IPS-NIHi11 (cell line): ENCODE measurements at regions not wholly inside any gene's neighbourhood (a gene's known extent, or its start where the extent isn't known, plus 50 kb on each side); places are given as distances from the start of the nearest gene placed in this dataset.
"Not testable (repeated sequence)": the region's sequence is repeated elsewhere in the genome, so short reads cannot be mapped to it uniquely, and the experiment has no call there.

Source experiments
- DNase-seq: peaks from one replicate; pipeline ENCODE4 v3.0.0; 2012; ENCODE audit warnings: mixed read lengths, low spot score

DNA sequence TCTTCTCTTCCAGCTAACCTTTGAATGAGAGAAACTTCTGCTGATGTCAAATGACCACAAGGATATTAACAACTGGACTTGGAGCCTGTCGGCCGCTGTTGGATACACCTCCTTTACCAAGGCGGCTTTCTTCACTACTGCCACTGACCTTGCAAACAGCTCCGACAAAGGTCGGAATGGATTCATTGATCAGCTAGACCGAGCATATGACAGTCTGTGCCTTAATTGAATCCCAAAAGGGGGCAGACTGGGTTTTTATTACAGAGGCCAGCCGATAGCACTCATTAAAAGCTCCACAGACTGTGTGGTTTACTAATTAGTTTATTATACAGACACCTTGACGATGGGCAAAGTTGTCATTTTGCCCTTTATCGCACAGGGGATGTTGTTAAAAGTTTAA, 394.5 kb downstream of the RERGL start:
- no peak for DNase-seq

DNA sequence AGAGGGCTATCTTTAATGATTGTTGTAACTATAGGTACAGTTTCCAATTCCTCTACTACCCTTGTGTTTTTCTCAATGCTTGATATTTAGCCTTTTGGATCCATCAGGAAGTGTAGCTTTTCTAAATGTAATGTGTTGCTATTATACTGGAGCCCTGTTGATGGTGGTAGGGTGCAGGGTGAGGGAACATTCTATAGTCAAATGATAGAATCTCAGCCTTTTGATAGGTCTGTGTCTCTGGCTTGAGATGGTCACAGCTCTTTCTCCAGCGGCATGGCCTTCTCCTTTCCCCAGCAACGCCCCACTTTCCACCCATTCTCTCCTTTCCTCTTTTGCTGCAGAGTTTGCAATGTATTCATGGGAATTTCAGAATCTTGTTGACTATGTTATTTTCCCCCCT, 398.6 kb downstream of the RERGL start:
- DNase-seq = no peak

DNA sequence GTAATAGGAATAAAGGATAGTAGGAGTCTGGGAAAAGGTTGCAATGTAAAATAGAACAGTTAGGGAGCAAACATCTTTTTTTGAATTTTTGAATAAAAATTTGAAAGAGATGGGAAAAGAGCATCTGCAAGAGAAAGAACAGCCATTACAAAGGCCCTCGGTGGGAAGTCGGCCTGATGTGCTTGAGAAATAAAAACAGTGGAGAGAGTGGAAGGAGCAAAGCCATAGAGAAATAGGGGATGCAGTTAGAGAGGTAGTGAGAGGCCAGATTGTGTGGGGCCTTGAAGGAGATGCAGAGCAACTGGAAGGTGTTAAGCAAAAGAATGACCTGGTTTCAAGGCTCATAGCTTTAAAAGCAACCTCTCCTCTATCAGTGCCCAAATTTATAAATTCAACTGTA, 409.8 kb downstream of the RERGL start:
- DNase-seq = peak; percentile 31

DNA sequence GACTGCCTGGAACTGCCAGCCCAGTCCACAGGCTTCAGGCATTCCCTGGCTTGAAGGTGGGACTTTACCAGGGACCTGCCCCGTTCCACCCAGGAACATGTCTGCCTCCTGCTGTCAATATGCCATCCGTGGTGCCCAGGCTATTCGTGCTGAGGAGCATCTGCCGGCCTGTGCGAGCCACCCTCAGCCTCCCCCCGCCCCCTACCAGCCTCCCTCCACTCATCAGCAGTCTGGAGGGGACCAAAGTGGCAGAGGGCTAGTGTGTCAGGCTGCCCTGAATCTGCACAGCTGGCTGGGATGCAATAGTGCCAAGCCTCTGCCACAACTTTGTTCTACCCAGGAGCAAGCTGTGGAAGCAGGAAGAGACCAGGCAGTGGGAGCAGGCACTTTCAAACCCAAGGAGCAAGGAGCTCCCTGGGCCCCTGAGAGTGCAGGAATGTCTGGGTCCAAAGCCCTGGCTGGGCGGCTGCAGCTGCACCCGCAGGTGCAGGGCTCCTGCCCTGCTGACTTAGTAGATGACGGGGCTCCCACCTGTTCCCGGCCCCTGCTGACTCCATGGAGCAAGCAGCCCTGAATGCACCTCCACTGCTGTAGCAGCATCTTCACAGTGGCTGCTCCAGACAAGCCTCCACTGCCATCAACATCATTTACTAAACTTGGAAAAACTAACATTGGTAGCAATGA, 423.2 kb downstream of the RERGL start:
- no peak for DNase-seq

DNA sequence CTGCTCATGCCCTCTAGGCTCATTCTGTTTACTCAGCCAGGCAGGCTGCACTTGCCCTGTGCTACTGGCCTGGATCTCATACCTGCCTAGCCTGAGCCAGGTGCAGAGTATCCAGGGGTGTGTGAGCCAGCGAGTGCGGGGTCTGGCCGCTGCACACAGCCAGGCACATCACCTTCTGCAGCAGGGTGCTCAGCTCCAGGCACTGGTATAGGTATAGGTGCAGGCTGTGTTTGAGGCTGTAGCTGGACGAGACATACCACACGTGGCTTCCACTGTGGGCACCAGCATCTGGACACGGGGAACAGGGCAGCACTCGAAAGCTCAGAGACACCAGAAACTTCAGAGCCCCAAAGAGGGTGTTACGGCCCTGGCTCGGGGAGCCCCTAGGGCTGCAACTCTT, 424.2 kb downstream of the RERGL start:
- no peak for DNase-seq

DNA sequence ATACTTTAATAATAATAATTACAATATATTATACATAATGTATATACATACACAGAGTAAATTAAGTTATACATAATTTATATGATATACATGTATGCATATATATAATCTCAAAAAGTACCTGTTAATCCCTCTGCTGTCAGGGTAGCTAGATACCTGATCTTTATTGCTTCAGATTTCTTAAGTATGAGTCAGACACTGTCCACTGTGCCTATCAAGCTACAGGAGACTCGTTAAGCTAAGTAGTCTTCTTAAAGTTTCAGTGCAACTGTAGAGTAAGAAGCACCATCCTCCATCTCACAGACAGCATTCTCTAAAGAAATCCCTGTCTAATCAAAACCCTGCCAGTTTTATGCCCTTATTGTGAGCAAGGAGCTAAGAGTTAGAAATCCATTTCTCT, 428.7 kb downstream of the RERGL start:
- DNase-seq = peak; percentile 15

DNA sequence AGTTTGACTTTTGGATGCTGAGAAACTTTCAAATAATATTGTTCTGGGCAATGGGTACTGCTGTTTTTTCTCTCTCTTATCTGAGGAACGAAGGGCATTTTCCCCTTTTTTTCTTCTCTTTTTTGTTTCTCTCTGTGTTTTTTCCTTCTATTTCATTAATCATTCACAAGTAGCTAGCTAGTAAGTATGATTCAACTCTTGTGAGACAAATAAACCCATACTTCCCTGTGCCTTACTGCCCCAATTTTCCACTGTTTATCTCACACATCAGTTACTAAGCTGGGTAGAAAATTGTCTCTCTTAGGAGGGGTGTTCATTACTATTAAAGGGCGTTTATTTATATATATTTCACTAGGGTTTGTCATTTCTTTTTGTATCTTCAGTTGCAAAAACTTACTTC, 437.6 kb downstream of the RERGL start:
- DNase-seq = no peak

DNA sequence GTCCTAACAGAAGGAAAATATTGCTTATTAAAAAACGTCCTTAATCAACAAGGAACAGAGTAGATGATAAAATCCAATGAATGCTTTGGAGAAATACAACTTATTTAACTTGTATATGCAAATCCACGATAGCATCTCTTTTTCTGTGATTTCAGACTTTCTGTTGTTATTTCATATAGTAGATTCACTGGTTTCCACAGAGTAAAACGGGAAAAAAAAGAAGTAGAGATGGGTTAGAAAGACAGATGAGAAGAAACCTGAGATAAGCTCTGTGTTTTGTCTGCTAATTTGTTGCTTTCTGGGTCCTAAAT, 447.7 kb downstream of the RERGL start:
- no peak for DNase-seq

DNA sequence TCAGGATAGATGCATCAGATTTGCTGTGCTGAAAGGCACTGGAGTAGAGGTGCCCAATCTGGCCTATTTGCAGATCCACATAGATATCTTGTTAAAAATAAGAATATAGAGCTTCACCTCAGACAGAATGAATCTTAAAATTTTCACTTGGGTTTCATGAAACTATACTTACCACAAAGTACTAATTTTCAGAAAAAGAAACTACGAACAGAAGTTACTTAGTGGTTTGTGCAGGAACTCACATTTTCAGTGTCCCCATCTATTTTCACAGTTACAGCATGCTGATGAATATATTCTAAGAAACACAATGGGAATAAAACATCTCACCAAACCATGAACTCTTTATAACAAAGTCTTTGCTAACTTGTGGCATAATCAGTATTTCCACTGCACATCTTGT, 449.4 kb downstream of the RERGL start:
- DNase-seq = no peak

DNA sequence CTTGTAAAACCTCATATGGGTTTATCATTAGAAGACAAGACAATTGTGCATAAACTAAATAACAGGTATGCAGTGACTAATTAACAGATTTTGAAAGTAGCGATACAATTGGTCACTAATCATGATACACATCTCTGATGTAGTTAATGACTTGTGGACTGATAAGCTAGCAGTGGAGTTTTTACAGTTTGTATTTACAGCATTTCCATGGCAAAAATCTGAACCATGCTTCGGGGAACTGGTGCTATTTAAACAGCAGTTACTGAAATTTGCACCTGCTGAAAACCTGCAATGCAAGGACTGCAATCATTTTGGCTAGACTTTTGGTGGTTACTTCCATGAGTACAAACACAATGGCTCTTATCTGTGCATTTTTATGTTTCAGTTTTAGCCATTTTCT, 471.2 kb downstream of the RERGL start:
- no peak for DNase-seq

DNA sequence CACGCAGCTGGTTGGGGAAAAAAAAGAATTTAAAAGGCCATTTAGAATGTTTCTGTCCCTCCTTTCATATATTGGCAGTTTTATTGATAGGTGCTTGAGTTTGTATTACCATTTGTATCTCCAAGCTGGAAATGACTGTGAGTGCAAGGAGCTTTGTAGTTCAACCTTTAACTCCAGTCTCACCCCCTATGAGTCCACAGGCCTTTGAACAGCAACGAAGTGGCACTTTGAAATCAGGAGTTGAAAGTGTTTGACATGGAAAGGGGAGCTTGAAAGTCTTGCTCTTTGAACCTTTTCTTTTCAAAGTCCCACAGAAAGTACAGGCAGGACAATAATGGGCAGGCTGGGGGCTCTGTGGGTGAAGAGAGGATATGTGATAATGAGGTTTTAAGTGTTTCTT, 480.3 kb downstream of the RERGL start:
- no peak for DNase-seq

DNA sequence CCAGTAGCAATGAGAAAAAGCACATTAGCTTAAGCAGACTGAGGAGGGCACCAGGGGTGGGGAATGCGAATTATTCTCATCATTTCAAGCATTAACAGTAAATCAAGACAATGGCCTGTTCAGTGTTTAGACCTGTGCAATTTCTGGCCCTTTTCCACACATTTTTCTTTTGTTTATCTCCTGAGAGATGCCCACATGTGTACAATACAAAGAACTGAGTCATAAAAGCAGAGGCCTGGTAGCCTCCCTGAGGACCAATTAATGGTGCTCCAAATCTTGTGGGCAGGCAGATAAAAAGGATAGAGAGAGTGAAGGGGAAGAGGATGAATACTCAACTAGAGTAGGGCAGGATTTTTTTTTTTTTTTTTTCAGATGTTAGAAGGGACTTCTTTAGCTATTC, 480.8 kb downstream of the RERGL start:
- no peak for DNase-seq

DNA sequence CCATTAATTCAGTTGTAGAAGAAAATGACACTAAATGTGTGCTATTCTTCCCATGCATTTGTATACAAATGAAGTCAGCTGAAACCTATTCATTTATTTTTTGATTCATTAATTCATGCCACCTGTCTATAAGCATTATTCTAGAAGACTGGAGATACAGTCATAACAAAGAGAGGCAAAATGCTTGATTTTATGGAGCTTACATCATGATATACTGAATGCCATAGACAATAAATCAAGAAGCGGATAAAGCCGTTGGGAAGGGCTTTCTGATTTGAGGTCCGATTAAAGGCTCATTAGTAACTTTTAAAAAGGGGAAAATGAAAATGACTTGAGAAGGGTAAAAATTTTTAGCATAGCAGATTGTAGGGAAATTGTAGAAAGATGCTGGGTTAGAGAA, 494.9 kb downstream of the RERGL start:
- DNase-seq = no peak

DNA sequence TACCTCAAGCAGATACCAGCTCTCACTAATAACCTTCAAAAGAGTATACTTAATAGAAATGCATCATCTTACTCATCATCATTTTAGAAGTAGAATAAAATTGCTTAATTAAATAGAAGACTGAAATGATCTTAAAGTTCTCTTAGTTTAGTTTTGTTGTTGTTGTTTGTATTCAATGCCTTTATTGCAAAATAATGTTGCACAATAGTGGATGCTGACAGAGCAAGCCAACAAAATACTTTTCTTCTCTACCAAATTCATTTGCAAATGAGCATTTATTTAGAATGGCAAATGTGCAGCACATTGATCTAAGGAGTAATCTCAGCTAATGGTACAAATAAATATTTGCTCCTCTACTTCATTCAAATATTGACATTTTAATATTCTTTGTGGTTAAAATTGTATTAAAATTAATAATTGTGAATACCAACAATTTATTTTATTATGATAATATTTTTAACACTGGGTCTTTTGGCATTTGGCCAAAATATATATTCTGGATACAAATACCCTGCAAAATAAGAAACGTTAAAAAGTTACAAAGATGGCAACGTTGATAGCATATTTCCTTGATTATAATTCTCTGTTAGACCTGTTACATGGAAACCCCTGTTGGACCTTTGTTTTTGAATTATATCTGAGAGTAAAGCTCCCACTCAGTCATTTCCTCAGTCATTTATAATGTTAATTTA, 496.1 kb downstream of the RERGL start:
- DNase-seq = no peak

DNA sequence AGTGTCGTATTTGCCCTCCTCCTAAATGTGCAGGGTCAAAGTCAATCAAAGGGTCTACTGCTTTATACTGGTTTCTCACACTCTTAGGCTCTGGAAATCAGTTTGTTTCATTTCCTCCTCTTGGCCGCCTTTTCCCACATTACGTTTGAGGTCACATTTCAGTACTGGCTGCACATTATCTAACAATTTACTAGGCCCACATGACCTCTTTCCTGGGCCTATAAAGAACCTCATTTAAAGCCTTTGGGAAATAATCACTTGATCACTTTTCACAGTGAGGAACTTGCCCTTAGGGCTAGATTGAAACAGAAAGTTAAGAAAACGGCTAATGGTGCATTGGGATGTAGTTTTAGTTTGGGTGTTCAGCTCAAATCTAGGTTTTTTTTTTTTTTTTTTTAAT, 497.5 kb downstream of the RERGL start:
- no peak for DNase-seq

DNA sequence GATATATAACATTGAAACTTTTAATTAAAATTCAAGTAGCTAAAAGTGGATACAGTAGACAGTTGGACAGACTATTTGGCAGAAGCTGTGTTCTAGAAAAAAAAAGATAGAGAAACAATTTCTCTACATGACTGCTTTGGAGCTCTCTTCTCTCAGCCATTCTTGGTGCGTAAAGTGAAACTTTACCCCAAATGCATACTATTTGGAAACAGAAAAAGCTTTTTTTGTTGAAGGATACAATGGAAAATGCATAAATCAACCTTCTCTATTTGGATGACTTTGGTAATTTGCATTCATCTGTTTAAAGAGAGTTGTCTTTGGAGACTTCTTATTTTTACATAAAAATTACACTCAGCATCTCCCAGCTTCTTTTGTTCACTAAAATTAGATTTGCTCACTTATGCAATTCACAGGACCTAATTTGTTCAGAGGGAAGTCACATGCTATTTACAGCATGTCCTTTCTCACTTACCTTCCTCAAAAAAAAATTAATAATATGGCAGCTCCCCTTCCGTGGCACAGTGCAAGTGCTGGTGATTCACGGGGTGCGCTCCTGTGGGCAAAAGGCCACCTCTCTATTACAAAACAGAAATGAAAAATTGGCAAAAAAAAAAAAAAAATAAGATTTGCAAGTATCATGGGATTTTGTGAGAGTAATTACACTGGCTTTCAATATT, 498.9 kb downstream of the RERGL start:
- DNase-seq = no peak

DNA sequence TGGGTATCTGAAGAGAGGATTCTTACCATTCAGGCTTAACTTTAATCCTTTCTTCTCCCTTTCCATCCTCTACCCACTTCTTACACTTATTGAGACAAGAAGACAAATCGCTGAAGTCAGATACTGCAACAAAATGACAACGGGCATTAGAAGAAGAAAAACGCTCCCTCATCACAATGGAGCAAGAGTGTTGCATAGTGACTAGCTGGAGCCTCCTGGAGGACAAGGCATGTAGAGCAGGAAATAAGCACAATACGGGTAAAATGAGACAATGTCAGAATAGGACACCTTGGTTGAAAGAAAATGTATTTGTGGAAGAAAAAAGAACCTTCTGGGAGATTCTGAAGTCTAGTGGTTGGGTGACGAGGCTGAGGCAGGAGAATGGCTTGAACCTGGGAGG, 501.0 kb downstream of the RERGL start:
- DNase-seq = peak; percentile 19

DNA sequence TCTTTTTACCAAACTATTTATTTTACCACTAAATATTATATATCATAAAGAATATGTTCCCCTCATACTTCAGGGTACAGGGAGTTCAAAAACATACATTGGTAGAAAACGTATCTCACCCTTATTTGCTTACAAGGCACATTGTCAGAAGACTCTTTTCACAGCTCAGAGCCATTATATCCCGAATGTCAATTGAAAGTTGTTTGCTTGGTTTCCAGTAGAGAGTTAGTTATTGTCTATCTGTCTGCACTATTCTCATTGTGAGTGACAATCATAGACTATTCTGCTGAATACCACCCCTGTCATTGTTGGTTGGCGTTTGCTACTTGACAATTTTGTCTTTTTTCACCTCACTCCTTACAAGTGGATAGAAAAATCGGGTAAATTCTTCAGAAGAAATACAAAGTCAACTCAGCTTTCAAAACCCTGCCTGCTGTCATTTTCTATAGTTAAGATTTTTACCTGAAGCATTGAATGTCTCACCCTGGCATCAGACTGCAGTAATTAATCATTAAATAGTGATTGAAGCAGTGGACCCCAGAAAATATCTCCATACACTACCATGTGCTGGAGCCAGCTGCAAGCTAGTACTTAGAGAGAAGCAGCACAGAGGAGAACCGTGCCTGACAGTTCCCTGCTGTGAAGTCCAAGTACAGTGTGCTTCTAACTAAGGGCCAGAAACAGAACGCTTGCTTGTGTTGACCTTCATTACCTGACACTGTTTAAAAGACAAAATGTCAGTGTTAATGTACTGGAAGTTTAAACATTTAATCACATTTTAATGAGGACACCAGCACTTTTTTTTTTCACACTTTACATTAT, 510.6 kb downstream of the RERGL start:
- peak; percentile 12 for DNase-seq

DNA sequence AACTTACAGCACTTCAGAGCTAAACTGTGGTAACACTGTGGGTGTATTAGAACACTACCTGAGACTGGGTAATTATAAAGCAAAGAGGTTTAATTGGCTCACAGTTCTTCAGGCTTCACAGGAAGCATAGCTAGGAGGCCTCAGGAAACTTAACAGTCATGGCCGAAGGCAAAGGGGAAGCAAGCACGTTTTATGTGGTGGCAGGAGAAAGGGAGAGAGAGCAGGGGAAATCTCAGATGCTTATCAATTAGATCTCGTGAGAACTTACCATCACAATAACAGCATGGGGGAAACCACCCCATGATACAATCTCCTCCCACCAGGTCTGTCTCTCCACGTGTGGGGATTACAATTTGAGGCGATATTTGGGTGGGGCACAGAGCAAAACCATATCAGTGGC, 512.6 kb downstream of the RERGL start:
- DNase-seq = no peak

DNA sequence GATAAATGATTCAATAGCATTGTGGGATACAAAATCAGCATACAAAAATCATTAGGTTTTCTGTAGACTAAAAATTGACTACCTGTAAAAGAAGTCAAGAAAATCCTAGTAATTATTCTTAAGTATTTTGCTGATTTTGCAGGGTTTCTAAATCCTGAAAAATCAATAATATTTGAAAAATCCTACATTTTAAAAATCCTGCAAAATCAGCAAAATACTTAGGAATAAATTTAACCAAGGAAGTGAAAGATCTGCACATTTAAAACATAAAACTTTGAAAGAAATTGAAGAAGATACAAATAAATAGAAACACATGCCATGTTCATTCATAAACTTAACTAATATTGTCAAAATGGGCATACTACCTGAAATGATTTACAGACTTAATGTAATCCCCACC, 517.7 kb downstream of the RERGL start:
- DNase-seq = no peak

DNA sequence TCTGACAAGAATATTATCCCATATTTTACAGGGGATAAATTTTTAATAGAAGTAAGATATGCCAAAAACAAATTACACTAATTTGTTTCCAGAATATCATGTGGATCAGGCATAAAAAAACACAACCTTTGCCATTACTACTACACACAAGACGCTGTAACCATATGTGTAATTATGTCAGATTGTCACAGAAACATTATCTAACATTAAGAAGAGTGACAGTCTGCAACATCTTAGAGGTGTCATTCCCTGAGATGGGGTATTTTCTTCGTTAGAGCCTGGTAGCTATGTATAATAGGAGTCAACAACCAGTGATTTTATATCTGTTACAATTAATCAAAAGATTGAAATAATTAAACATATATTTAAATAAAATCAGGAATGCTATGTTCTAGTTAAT, 518.9 kb downstream of the RERGL start:
- DNase-seq = no peak

DNA sequence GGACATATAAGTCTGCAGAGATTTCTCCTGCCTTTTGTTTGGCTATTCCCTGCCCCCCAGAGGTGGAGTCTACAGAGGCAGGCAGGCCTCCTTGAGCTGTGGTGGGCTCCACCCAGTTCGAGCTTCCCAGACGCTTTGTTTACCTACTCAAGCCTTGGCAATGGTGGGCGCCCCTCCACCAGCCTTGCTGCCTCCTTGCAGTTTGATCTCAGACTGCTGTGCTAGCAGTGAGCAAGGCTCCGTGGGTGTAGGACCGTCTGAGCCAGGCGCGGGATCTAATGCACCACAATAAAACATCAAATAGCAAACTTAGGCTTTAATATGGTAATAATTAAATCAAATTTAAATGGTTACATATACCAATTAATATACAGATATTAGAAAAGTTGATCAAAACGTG, 525.4 kb downstream of the RERGL start:
- not testable (repeated sequence) for DNase-seq

DNA sequence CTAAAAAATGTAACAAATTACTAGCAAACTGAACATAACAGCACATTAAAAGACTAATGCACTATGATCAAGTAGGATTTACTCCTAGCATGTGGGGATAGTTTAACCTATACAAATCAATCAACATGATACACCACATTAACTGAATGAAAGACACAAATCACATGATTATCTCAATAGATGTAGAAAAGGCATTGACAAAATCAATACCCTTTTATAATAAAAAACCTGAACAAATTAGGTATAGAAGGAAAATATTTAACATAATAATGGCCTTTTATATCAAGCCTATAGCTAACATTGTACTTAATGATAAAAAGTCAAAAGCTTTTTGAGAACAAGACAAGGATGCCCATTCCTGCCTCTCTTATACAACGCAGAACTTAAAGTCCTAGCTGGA, 540.0 kb downstream of the RERGL start:
- no peak for DNase-seq
